Coronary artery (tissue), 2 donors: ENCODE measurements at regions not wholly inside any gene's neighbourhood (a gene's known extent, or its start where the extent isn't known, plus 50 kb on each side); places are given as distances from the start of the nearest gene placed in this dataset.
"Not testable (repeated sequence)": the region's sequence is repeated elsewhere in the genome, so short reads cannot be mapped to it uniquely, and the experiment has no call there.

Experiments used
- DNase-seq: peaks from one replicate; pipeline ENCODE4 v3.0.0-alpha.2; 2017; ENCODE audit warnings: low spot score
- H3K27ac ChIP-seq, 2 donors: fragments of 200-600 bp; sonication (generic); one replicate each; pipeline ENCODE4 v1.5.1; 2016 to 2019
- H3K4me3 ChIP-seq: fragments of 200-600 bp; sonication (generic); 2 replicates; pipeline ENCODE4 v1.5.1; 2016; ENCODE audit warnings: mild to moderate bottlenecking, moderate library complexity
- TF ChIP-seq, protein P1 (sequence below): fragments of 200-600 bp; sonication (generic); IDR thresholded peaks from one replicate; pipeline ENCODE4 v1.5.1; 2019; ENCODE audit warnings: antibody characterized with exemption

DNA sequence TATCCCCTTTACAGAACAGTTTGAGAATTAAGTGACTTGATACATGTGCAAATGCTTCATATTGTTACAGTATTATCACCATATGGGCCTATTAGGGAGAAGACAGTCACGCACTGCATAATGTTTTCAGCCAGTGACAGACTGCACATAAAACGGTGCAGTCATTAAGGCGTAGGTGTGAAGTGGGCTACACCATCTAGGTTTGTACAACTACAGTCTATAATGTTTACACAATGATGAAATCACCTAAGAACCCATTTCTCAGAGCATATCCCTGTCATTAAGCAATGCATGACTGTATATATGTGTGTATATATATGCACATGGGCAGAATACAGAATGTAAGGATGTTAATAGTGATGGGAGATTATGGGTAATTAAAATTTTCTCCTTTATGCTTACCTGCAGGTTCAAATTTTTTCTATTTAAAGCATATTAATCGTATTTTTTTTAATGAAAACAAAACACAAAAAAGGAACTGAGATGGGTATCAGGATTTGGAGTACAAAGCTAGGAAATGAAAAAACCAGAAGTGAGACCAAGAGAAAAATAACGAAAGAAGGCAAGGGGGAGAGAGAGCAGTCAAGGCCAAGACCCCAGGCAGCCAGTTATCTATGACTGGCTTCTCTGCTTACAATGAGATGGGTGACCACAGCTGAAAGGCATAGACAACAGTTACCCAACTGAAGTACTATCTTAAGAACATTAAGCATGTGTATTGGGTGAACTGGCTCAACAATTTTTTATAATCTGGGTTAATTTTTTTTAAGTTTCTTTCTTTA, 122.9 kb upstream of the DAB1 start:
- Histone ChIP-seq H3K27ac (no peak overlapping the region), H3K4me3 (no peak overlapping the region)
- DNase-seq, result no peak
- TF ChIP-seq, protein P1, sequence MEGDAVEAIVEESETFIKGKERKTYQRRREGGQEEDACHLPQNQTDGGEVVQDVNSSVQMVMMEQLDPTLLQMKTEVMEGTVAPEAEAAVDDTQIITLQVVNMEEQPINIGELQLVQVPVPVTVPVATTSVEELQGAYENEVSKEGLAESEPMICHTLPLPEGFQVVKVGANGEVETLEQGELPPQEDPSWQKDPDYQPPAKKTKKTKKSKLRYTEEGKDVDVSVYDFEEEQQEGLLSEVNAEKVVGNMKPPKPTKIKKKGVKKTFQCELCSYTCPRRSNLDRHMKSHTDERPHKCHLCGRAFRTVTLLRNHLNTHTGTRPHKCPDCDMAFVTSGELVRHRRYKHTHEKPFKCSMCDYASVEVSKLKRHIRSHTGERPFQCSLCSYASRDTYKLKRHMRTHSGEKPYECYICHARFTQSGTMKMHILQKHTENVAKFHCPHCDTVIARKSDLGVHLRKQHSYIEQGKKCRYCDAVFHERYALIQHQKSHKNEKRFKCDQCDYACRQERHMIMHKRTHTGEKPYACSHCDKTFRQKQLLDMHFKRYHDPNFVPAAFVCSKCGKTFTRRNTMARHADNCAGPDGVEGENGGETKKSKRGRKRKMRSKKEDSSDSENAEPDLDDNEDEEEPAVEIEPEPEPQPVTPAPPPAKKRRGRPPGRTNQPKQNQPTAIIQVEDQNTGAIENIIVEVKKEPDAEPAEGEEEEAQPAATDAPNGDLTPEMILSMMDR, result no peak

DNA sequence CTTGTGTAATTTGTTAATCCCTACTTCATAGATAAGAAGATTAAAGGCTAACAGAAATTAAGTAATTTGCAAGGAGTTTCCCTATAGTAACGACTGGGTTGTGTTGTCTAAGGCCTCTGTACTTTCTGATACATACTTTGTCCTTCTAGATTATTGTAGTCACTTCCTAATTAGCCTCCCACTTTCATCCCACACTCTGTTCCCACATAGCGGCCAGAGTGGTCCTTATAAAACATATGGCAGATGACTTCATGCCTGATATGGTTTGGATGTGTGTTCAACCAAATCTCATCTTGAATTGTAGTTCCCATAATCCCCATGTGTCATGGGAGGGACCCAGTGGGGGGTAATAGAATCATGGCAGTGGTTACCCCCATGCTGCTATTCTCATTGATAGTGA, 120.5 kb upstream of the DAB1 start:
- Histone ChIP-seq H3K4me3 (no peak overlapping the region), H3K27ac (no peak overlapping the region)
- TF ChIP-seq, protein P1, result no peak
- DNase-seq, result no peak

GRCh38 chr1:57536749-57537423, 113.0 kb upstream of the DAB1 start:
- H3K27ac ChIP-seq, result no peak overlapping the region
- TF ChIP-seq, protein P1, result no peak
- no peak overlapping the region for H3K4me3 ChIP-seq
- DNase-seq, result no peak

DNA sequence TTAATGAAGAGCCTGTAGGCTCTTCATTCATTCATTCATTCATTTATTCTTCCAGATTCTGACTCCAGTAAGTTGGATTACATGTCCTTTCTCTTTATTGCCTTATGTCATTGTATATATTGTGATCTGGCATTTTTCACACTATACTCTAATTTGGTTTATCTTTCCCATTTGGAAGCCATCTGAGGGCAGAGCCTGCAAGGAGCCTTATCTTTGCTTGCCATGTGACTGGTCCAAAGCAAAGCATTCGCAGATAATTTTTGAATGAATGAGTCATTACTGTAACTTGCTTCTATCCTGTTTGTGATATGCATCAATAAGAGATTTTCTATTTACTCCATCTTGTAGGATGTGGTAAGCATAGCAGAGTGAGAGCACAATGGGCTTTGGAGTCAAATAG, 108.4 kb upstream of the DAB1 start:
- H3K27ac ChIP-seq, result no peak overlapping the region
- TF ChIP-seq, protein P1, result no peak
- no peak overlapping the region for H3K4me3 ChIP-seq
- DNase-seq, result no peak

- not testable (repeated sequence) for H3K27ac ChIP-seq, DNase-seq, H3K4me3 ChIP-seq
These were observed 107.0 kb upstream of the DAB1 start for GRCh38 chr1:57530911-57531260.

DNA sequence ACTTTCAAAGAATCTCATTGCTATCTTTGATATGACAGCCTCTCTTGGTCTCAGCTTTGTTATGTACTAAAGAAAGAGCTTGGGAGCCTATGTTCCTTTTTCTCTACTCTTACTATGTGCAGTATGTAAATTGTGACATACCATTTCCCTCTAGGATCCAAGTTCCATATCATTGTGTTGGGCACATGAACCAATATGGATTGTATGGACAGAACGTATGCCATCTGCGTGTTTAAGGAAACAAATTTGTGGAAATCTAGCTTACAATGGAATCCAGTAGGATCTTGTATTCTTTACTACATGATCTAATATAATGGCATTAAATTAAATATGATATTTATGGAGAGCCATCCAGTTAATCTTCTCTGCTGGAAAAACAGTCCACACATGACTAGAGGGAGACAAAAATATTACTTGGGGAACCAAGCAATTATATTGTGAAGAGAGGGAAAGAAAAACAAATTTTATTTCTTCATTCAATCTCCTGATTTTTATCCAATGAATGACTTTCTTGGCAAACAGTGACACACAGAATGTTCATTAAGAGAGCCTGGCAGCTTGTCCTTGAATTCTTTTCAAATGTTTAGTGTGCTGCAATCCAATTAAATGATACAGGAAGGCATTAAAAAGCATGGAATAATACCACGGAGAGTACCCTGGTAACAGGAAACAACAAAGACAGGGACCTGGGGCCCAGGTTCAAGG, 106.5 kb upstream of the DAB1 start:
- TF ChIP-seq, protein P1, result no peak

DNA sequence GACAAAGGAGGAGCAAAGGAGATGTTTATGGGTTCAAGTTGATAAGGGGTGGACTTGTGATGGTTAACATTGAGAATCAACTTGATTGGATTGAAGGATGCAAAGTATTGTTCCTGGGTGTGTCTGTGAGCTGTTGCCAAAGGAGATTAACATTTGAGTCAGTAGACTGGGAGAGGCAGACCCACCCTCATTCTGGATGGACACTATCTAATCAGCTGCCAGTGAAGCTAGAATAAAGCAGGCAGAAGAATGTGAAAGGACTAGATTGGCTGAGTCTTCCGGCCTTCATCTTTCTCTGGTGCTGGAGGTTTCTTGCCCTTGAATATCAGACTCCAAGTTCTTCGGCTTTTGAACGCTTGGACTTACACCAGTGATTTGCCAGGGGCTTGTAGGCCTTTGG, 98.7 kb upstream of the DAB1 start:
- TF ChIP-seq, protein P1, result no peak
- DNase-seq, result no peak
- H3K4me3 ChIP-seq, result no peak overlapping the region
- no peak overlapping the region for H3K27ac ChIP-seq

More for the DNA sequence above, 106.5 kb upstream of the DAB1 start:
- Histone ChIP-seq H3K4me3 (no peak overlapping the region), H3K27ac (no peak overlapping the region)
- DNase-seq, result no peak
